WTC11 (cell line): ENCODE measurements at regions not wholly inside any gene's neighbourhood (a gene's known extent, or its start where the extent isn't known, plus 50 kb on each side); places are given as distances from the start of the nearest gene placed in this dataset.

Source experiments
- ETV6 ChIP-seq: sonication (generic); formaldehyde crosslinking; IDR thresholded peaks from 2 replicates; pipeline ENCODE4 v1.8.1; 2022; ENCODE audit warnings: mild to moderate bottlenecking, missing genetic modification reagents
- TF ChIP-seq, protein P1 (sequence below): fragments of 200-600 bp; IDR thresholded peaks from 2 replicates; pipeline ENCODE4 v1.8.0; 2022; ENCODE audit warnings: antibody characterized with exemption

DNA sequence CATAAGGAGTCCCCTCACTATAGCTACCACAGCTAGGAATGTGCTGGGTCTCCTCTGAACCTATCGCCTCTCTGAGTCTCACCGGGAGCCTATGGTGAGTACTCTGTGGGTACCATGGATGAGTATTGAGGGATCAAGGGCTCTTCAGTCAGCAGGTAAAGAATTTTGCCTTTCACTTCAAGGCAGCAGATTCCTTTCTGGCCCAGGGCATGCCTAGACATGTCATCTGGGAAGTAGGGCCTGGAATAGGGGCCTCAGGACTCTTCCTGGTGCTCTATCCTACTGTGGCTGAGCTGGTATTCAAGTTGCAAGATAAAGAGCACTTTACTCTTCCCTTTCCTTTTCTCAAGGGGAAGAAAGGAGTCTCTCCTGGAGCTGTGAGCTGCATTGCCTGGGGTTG lies 85.6 kb upstream of the LHCGR start:
- TF ChIP-seq, protein P1, sequence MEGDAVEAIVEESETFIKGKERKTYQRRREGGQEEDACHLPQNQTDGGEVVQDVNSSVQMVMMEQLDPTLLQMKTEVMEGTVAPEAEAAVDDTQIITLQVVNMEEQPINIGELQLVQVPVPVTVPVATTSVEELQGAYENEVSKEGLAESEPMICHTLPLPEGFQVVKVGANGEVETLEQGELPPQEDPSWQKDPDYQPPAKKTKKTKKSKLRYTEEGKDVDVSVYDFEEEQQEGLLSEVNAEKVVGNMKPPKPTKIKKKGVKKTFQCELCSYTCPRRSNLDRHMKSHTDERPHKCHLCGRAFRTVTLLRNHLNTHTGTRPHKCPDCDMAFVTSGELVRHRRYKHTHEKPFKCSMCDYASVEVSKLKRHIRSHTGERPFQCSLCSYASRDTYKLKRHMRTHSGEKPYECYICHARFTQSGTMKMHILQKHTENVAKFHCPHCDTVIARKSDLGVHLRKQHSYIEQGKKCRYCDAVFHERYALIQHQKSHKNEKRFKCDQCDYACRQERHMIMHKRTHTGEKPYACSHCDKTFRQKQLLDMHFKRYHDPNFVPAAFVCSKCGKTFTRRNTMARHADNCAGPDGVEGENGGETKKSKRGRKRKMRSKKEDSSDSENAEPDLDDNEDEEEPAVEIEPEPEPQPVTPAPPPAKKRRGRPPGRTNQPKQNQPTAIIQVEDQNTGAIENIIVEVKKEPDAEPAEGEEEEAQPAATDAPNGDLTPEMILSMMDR, result no peak
- TF ChIP-seq ETV6 (CRISPR knock-in tag), result no peak
